ENCODE measurements at regions not wholly inside any gene's neighbourhood (a gene's known extent, or its start where the extent isn't known, plus 50 kb on each side); places are given as distances from the start of the nearest gene placed in this dataset.

DNA sequence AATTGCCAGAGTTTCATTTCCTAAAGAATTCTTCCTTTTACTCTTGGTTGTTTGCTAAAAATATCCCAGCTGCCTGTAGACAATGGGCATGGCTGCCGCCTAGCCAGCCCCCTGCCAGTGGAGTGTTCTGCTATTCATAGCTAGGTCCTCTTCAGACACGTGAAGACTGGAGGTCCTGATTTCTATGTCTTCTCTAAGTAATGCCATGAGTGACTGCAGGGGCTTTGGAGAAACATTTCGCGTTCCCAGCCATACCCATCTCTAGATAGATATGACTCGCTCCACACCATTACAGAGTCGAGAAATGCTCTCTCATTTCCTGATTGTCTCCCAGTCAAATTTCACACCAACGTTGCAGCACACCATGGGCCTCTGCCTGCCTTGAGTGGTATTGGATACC is 99.5 kb upstream of the BACE2 start:
- H3K9me3 Mint-ChIP-seq (ENCODE audit: low read depth, unreplicated experiment) = no peaks in the 10 kb centered on the region
- TF ChIP-seq, protein P1, sequence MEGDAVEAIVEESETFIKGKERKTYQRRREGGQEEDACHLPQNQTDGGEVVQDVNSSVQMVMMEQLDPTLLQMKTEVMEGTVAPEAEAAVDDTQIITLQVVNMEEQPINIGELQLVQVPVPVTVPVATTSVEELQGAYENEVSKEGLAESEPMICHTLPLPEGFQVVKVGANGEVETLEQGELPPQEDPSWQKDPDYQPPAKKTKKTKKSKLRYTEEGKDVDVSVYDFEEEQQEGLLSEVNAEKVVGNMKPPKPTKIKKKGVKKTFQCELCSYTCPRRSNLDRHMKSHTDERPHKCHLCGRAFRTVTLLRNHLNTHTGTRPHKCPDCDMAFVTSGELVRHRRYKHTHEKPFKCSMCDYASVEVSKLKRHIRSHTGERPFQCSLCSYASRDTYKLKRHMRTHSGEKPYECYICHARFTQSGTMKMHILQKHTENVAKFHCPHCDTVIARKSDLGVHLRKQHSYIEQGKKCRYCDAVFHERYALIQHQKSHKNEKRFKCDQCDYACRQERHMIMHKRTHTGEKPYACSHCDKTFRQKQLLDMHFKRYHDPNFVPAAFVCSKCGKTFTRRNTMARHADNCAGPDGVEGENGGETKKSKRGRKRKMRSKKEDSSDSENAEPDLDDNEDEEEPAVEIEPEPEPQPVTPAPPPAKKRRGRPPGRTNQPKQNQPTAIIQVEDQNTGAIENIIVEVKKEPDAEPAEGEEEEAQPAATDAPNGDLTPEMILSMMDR (IDR thresholded peaks at IDR 0.05; ENCODE audit: unreplicated experiment) = no peak
- intact Hi-C loops (cut with micrococcal nuclease; ENCODE audit: unreplicated experiment) = loop anchor here (5.0 kb wide), 1 partner anchor 926 kb away; no protein-coding TSS in a partner anchor
- DNase-seq = no peak
- H3K27ac Mint-ChIP-seq (ENCODE audit: unreplicated experiment) = no peak overlapping the region
- H3K4me1 Mint-ChIP-seq (ENCODE audit: low read depth, unreplicated experiment) = no peaks in the 10 kb centered on the region
- no TSS peak for BruUV-seq (replicated peaks)
- peak overlapping the region; percentile 49 for H3K4me3 Mint-ChIP-seq (ENCODE audit: low read depth, unreplicated experiment)
- CTCF ChIA-PET = interaction anchor here (0.6 to 1.0 kb wide), 3 partner anchors 351 to 1281 kb away, joined by 3 to 7 read pairs (median 4); no protein-coding TSS in a partner anchor
- no peaks in the 10 kb centered on the region for H3K36me3 Mint-ChIP-seq (ENCODE audit: insufficient read depth, unreplicated experiment)
- H3K27me3 Mint-ChIP-seq (ENCODE audit: unreplicated experiment) = peaks cover 50% of the 10 kb centered on the region

DNA sequence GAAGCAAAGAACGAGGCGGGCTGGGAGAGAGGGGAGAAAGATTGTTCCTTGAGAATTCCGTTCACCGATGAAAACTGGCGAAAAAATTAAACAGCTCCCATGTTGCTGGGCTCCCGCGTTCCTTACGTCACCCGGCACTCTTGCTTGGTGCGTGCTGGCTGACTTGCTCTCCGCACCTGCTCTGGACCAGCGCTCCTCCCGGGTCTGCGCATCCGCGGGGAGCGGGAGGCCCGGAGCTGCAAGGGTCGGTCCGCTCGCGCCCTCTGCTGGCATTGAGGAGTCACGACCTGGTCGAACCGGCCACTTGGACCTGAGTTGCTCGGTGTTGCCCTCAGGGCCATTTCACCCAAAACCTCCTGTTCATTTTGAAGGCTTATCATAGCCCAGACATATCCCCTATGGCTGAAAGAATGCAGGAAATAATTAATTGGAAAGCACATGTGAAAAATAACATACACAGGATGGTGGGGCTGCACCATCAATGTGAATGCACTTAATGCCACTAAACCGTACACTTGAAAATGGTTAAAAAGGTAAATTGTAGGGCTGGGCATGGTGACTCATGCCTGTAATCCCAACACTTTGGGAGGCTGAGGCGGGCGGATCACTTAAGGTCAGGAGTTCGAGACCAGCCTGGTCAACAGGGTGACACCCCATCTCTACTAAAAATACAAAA is 98.9 kb upstream of the BACE2 start:
- peak; percentile 78 for DNase-seq
- Mint-ChIP-seq H3K4me3 (ENCODE audit: low read depth, unreplicated experiment) (peak overlapping the region; percentile 49), H3K4me1 (ENCODE audit: low read depth, unreplicated experiment) (no peaks in the 10 kb centered on the region), H3K36me3 (ENCODE audit: insufficient read depth, unreplicated experiment) (no peaks in the 10 kb centered on the region), H3K27me3 (ENCODE audit: unreplicated experiment) (peaks cover 50% of the 10 kb centered on the region), H3K9me3 (ENCODE audit: low read depth, unreplicated experiment) (no peaks in the 10 kb centered on the region), H3K27ac (ENCODE audit: unreplicated experiment) (no peak overlapping the region)
- TF ChIP-seq, protein P1 (IDR thresholded peaks at IDR 0.05; ENCODE audit: unreplicated experiment) = peak; percentile 52
- no TSS peak for BruUV-seq (replicated peaks)
- intact Hi-C loops (cut with micrococcal nuclease; ENCODE audit: unreplicated experiment) = loop anchor here (5.0 kb wide), 1 partner anchor 927 kb away; no protein-coding TSS in a partner anchor
- CTCF ChIA-PET = interaction anchor here (0.6 to 1.0 kb wide), 3 partner anchors 350 to 1282 kb away, joined by 3 to 7 read pairs (median 4); no protein-coding TSS in a partner anchor

DNA sequence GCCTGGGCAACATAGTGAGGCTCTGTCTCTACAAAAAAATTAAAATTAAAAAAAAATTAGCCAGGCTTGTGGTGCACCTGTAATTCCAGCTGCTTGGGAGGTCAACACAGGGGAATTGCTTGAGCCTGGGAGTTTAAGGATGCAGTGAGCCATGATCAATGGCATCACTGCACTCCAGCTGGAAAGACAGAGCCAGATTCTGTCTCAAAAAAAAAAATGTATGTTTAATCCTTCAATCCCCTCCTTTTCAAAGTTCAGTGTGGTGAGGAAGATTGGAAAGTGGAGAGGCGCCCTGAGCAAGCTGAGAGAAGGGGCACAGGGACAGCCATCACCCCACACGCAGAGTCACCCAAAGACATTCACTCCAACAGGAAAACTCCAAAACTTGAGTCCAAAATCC is 97.7 kb upstream of the BACE2 start:
- BruUV-seq (replicated peaks) = no TSS peak
- no peak for DNase-seq
- H3K9me3 Mint-ChIP-seq (ENCODE audit: low read depth, unreplicated experiment) = no peaks in the 10 kb centered on the region
- intact Hi-C loops (cut with micrococcal nuclease; ENCODE audit: unreplicated experiment) = no loop called here
- no peaks in the 10 kb centered on the region for H3K4me1 Mint-ChIP-seq (ENCODE audit: low read depth, unreplicated experiment)
- CTCF ChIA-PET = no interaction called here
- H3K4me3 Mint-ChIP-seq (ENCODE audit: low read depth, unreplicated experiment) = no peak overlapping the region
- no peak overlapping the region for H3K27ac Mint-ChIP-seq (ENCODE audit: unreplicated experiment)
- TF ChIP-seq, protein P1 (IDR thresholded peaks at IDR 0.05; ENCODE audit: unreplicated experiment) = no peak
- H3K36me3 Mint-ChIP-seq (ENCODE audit: insufficient read depth, unreplicated experiment) = no peaks in the 10 kb centered on the region
- H3K27me3 Mint-ChIP-seq (ENCODE audit: unreplicated experiment) = peaks cover 50% of the 10 kb centered on the region

DNA sequence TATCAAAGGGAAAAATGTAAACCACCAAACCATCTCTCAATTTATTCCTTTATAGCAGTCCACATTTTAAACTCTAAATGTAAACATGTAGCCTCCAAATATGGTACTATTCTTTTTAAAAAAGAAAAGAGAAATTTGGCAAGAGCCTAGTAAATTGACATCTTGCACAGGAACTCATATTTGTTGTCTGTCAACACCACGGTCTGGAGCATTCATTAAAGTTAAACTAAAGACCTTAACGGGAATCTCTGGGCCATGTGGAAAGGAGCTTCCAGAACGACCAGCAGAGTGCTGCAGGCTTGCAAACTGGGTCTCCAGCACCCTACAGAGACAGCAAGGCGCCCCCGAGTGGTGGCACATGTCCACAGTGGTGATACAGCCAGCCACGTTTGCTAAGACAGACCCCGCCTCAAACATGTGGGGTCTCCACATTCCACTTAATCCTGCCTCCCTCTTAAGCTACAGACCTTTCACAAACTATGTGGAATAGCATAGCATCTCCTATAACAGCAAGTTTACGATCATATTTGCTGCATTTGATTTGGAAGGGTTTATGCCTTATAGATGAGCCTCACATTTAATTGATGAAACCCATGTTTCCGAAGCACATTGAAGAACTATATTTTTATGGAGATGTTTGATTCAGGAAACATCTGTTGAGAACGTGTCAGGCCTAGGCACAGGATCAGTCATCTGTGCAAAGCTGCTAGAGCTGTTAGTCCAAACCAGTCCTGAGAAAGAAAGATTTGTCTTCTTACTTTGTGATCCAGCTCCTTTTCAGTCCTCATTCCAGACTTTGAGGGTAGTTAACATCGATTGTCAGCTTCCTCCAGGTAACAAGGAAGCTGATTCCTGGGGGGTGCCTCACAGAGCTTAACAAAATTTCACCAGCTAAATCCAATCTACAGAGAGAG is 96.4 kb upstream of the BACE2 start:
- Mint-ChIP-seq H3K27me3 (ENCODE audit: unreplicated experiment) (peaks cover 41% of the 10 kb centered on the region), H3K4me3 (ENCODE audit: low read depth, unreplicated experiment) (no peak overlapping the region), H3K27ac (ENCODE audit: unreplicated experiment) (no peak overlapping the region), H3K9me3 (ENCODE audit: low read depth, unreplicated experiment) (no peaks in the 10 kb centered on the region), H3K36me3 (ENCODE audit: insufficient read depth, unreplicated experiment) (no peaks in the 10 kb centered on the region), H3K4me1 (ENCODE audit: low read depth, unreplicated experiment) (no peaks in the 10 kb centered on the region)
- TF ChIP-seq, protein P1 (IDR thresholded peaks at IDR 0.05; ENCODE audit: unreplicated experiment) = no peak
- CTCF ChIA-PET = no interaction called here
- BruUV-seq (replicated peaks) = no TSS peak
- intact Hi-C loops (cut with micrococcal nuclease; ENCODE audit: unreplicated experiment) = no loop called here
- no peak for DNase-seq

All from Calu3 (cell line).